ENCODE measurements at regions not wholly inside any gene's neighbourhood (a gene's known extent, or its start where the extent isn't known, plus 50 kb on each side); places are given as distances from the start of the nearest gene placed in this dataset.
"Not testable (repeated sequence)": the region's sequence is repeated elsewhere in the genome, so short reads cannot be mapped to it uniquely, and the experiment has no call there.

- not testable (repeated sequence) for TF ChIP-seq CTCF (conservative IDR thresholded peaks at IDR 0.05); ZFX (IDR thresholded peaks at IDR 0.05)
Observed at GRCh38 chr2:97333674-97334073, 220.7 kb downstream of the ANKRD36 start.
